HCT116 (cell line): ENCODE measurements at regions not wholly inside any gene's neighbourhood (a gene's known extent, or its start where the extent isn't known, plus 50 kb on each side); places are given as distances from the start of the nearest gene placed in this dataset.

Source experiments
- ATAC-seq: fragments of 200-7000 bp; cut with Tn5 transposase; 2 replicates; pipeline ENCODE4 v1.9.1; 2020; ENCODE audit warnings: mild to moderate bottlenecking, moderate library complexity
- BruUV-seq: library from RNA; stranded (reverse); fragments of 400-500 nt; replicated peaks from 2 replicates; lab custom pipeline; 2021; lab: Mats Ljungman, UMichigan
- CTCF ChIA-PET: fragments of 300-600 bp; sonication (Branson Sonifier 250); formaldehyde crosslinking; loops from one replicate; lab custom pipeline; 2021; ENCODE audit warnings: antibody characterized with exemption; lab: Charles Lee
- POLR2A ChIA-PET: fragments of 300-600, 350-600 bp; sonication (Branson Sonifier 250); formaldehyde crosslinking; loops from one replicate; lab custom pipeline; 2021; ENCODE audit warnings: antibody characterized with exemption; lab: Charles Lee
- RAD21 ChIA-PET, 2 experiments: fragments of 300-600 bp; sonication (Branson Sonifier 250); formaldehyde crosslinking; loops; one replicate each; lab custom pipeline; 2023; ENCODE audit warnings: low total read pairs in 2 of 2; ENCODE audit not compliant: uncharacterized antibody in 2 of 2, unreplicated experiment in 2 of 2, low non-redundant PET in 1 of 2; lab: Charles Lee
- DNase-seq: peaks from one replicate; pipeline ENCODE4 v3.0.0-alpha.2; 2010; ENCODE audit warnings: low read depth, low spot score
- H2AFZ ChIP-seq: fragments of 200-600 bp; shearing (Covaris generic), sonication (generic); 2 replicates; pipeline ENCODE4 v1.6.1; 2017; ENCODE audit warnings: low read depth, mixed run types, mixed read lengths, antibody characterized with exemption, low read length; ENCODE audit not compliant: poor library complexity, severe bottlenecking
- H3K27ac ChIP-seq: 2 replicates; pipeline ENCODE4 v1.5.1; 2012; ENCODE audit warnings: low read depth, low read length
- H3K27me3 ChIP-seq: fragments of 200-600 bp; sonication (generic); 2 replicates; pipeline ENCODE4 v1.6.1; 2016; ENCODE audit warnings: mixed run types, low read length, mixed read lengths; ENCODE audit not compliant: insufficient read depth
- H3K36me3 ChIP-seq, 2 experiments: fragments of 200-500 bp in 1 of 2; fragments of 200-600 bp in 1 of 2; sonication (Bioruptor generic) in 1 of 2; sonication (generic) in 1 of 2; 2 replicates each; pipeline versions ENCODE4 v1.5.1 to v1.6.1; 2014 to 2016; ENCODE audit warnings: low read length in 2 of 2, inconsistent platforms in 1 of 2, mixed read lengths in 1 of 2, mixed run types in 1 of 2; ENCODE audit not compliant: insufficient read depth in 2 of 2, control insufficient read depth in 1 of 2
- H3K4me1 ChIP-seq, 2 experiments: fragments of 200-600 bp in 1 of 2; sonication (generic) in 1 of 2; 2 replicates each; pipeline versions ENCODE4 v1.5.1 to v1.6.1; 2012 to 2017; ENCODE audit warnings: low read length in 2 of 2, inconsistent platforms in 1 of 2, mild to moderate bottlenecking in 1 of 2, mixed read lengths in 1 of 2, mixed run types in 1 of 2, moderate library complexity in 1 of 2; ENCODE audit not compliant: insufficient read depth in 2 of 2, control insufficient read depth in 1 of 2
- H3K4me2 ChIP-seq: fragments of 200-600 bp; sonication (generic); 2 replicates; pipeline ENCODE4 v1.6.1; 2017; ENCODE audit warnings: mixed run types, low read length, mixed read lengths
- H3K4me3 ChIP-seq, 2 experiments: fragments of 200-600 bp in 1 of 2; sonication (generic) in 1 of 2; replicated peaks in 1 of 2; 2 replicates each; pipeline ENCODE4 v1.5.1; 2011 to 2016; ENCODE audit warnings: low read length in 2 of 2, control low read depth in 1 of 2, low read depth in 1 of 2, mild to moderate bottlenecking in 1 of 2, mixed read lengths in 1 of 2, mixed run types in 1 of 2
- H3K79me2 ChIP-seq: fragments of 200-600 bp; sonication (generic); 2 replicates; pipeline ENCODE4 v1.6.1; 2017; ENCODE audit warnings: mild to moderate bottlenecking, mixed run types, low read length, moderate library complexity, mixed read lengths; ENCODE audit not compliant: insufficient read depth
- H3K9ac ChIP-seq: fragments of 200-600 bp; sonication (generic); 2 replicates; pipeline ENCODE4 v1.6.1; 2016; ENCODE audit warnings: low read length, mixed read lengths
- H3K9me2 ChIP-seq: fragments of 200-600 bp; sonication (generic), shearing (Covaris generic); 2 replicates; pipeline ENCODE4 v1.6.1; 2017; ENCODE audit warnings: mixed run types, mild to moderate bottlenecking, moderate library complexity; ENCODE audit not compliant: insufficient read depth
- H3K9me3 ChIP-seq, 2 experiments: fragments of 200-500 bp in 1 of 2; fragments of 200-600 bp in 1 of 2; sonication (Bioruptor generic) in 1 of 2; sonication (generic) in 1 of 2; 2 replicates each; pipeline ENCODE4 v1.6.1; 2014 to 2017; ENCODE audit warnings: low read length in 2 of 2, mixed read lengths in 2 of 2, inconsistent platforms in 1 of 2, low read depth in 1 of 2, mild to moderate bottlenecking in 1 of 2, mixed run types in 1 of 2, moderate library complexity in 1 of 2; ENCODE audit not compliant: control insufficient read depth in 1 of 2, insufficient read depth in 1 of 2
- H4K20me1 ChIP-seq: fragments of 200-600 bp; sonication (generic), shearing (Covaris generic); 2 replicates; pipeline ENCODE4 v1.6.1; 2017; ENCODE audit warnings: mixed run types, mild to moderate bottlenecking, moderate library complexity; ENCODE audit not compliant: insufficient read depth
- CBX3 ChIP-seq: IDR thresholded peaks from 2 replicates; pipeline ENCODE4 v1.6.1; 2012; ENCODE audit warnings: low read depth
- CEBPB ChIP-seq: IDR thresholded peaks from 2 replicates; pipeline ENCODE4 v1.6.1; 2012; ENCODE audit warnings: low read depth
- CTCF ChIP-seq, 3 experiments: fragments of 200-600 bp in 1 of 3; sonication (generic) in 1 of 3; IDR thresholded peaks in 2 of 3; conservative IDR thresholded peaks in 1 of 3; 2 replicates each; pipeline ENCODE4 v1.5.1; 2012 to 2017; ENCODE audit warnings: low read depth in 2 of 3, low read length in 2 of 3, antibody characterized with exemption in 1 of 3, borderline replicate concordance in 1 of 3, control low read depth in 1 of 3, mild to moderate bottlenecking in 1 of 3, mixed read lengths in 1 of 3, mixed run types in 1 of 3, moderate library complexity in 1 of 3; ENCODE audit not compliant: insufficient read depth in 1 of 3
- ELF1 ChIP-seq: IDR thresholded peaks from 2 replicates; pipeline ENCODE4 v1.6.1; 2012; ENCODE audit warnings: low read depth, borderline replicate concordance
- FOSL1 ChIP-seq: IDR thresholded peaks from 2 replicates; pipeline ENCODE4 v1.6.1; 2012; ENCODE audit warnings: low read depth
- JUND ChIP-seq: IDR thresholded peaks from 2 replicates; pipeline ENCODE4 v1.6.1; 2012
- POLR2A ChIP-seq: IDR thresholded peaks from 2 replicates; pipeline ENCODE4 v1.7.0; 2011; ENCODE audit warnings: borderline replicate concordance; ENCODE audit not compliant: insufficient read depth, insufficient read length; ENCODE audit errors: extremely low read depth
- POLR2AphosphoS5 ChIP-seq: IDR thresholded peaks from 2 replicates; pipeline ENCODE4 v1.6.1; 2011; ENCODE audit warnings: mild to moderate bottlenecking, low read depth, low read length, moderate library complexity
- RAD21 ChIP-seq: IDR thresholded peaks from 2 replicates; pipeline ENCODE4 v1.6.1; 2012; ENCODE audit warnings: low read depth, mild to moderate bottlenecking
- SP1 ChIP-seq: IDR thresholded peaks from 2 replicates; pipeline ENCODE4 v1.6.1; 2012; ENCODE audit warnings: low read depth
- SRF ChIP-seq: IDR thresholded peaks from 2 replicates; pipeline ENCODE4 v1.6.1; 2012; ENCODE audit warnings: low read depth
- TCF7L2 ChIP-seq: IDR thresholded peaks from 2 replicates; pipeline ENCODE4 v1.7.0; 2011; ENCODE audit warnings: borderline replicate concordance, inconsistent platforms; ENCODE audit not compliant: insufficient read depth, insufficient read length; ENCODE audit errors: extremely low read depth
- ZFX ChIP-seq: fragments of 450-650 bp; IDR thresholded peaks from 2 replicates; pipeline ENCODE4 v1.6.1; 2017
- ZNF274 ChIP-seq: fragments of 200-500 bp; sonication (Bioruptor generic); IDR thresholded peaks from 2 replicates; pipeline ENCODE4 v1.6.1; 2014; ENCODE audit warnings: mild to moderate bottlenecking, low read depth, low read length, inconsistent platforms
- intact Hi-C: fragments of 100-400 bp; cut with micrococcal nuclease; formaldehyde crosslinking; loops from 2 replicates; pipeline ENCODE4 v1.10.0; 2022
- TF ChIP-seq, protein P1 (sequence below): IDR thresholded peaks from 2 replicates; pipeline ENCODE4 v1.6.1; 2011; ENCODE audit warnings: mild to moderate bottlenecking, low read length, moderate library complexity; ENCODE audit not compliant: insufficient replicate concordance; ENCODE audit errors: extremely low read depth
- TF ChIP-seq, protein P2 (sequence below): IDR thresholded peaks from 2 replicates; pipeline ENCODE4 v1.6.1; 2012; ENCODE audit warnings: low read depth

DNA sequence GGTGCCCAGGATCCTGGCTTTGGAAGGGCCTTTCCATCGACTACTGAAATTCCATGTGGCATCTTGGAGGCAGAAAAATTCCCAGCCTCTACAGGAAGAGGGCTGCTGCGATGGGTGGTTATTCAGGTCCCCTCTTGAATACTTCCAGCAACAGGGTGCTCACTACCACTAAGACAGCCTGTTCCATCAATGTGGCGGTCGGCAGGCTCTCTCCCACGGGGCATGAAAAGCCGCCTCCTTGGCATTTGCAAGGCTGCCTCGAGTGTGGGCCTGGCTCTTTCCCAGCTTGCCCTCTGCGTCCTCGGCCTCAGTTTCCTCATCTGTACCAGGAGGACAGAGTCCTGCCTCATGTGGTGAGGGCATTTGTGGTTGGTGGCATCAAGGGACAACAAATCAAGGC lies 62.4 kb downstream of the ADRA2C start:
- intact Hi-C loops, result no loop called here
- no peak overlapping the region for H2AFZ ChIP-seq
- ATAC-seq (no peak), DNase-seq (no peak)
- H3K9me2 ChIP-seq, result no peaks in the 10 kb centered on the region
- BruUV-seq, result no TSS peak
- no peaks in the 10 kb centered on the region for H4K20me1 ChIP-seq
- peaks cover 2 to 9% of the 10 kb centered on the region in 2 experiments; a peak in 2 of 4 replicates for H3K4me1 ChIP-seq
- no peaks in the 10 kb centered on the region for H3K9me3 ChIP-seq
- ChIA-PET POLR2A (no interaction called here), RAD21 (no interaction called here), CTCF (no interaction called here)
- H3K4me2 ChIP-seq, result no peak overlapping the region
- no peak overlapping the region for H3K4me3 ChIP-seq
- H3K27ac ChIP-seq, result no peak overlapping the region
- H3K9ac ChIP-seq, result no peak overlapping the region
- TF ChIP-seq POLR2AphosphoS5, result no peak
- no peak for TF ChIP-seq ZNF274
- no peak for TF ChIP-seq CEBPB
- TF ChIP-seq ELF1, result no peak
- no peak for TF ChIP-seq ZFX
- TF ChIP-seq CBX3, result no peak
- no peak for TF ChIP-seq SRF
- TF ChIP-seq SP1, result no peak
- TF ChIP-seq RAD21, result no peak
- TF ChIP-seq, protein P1, sequence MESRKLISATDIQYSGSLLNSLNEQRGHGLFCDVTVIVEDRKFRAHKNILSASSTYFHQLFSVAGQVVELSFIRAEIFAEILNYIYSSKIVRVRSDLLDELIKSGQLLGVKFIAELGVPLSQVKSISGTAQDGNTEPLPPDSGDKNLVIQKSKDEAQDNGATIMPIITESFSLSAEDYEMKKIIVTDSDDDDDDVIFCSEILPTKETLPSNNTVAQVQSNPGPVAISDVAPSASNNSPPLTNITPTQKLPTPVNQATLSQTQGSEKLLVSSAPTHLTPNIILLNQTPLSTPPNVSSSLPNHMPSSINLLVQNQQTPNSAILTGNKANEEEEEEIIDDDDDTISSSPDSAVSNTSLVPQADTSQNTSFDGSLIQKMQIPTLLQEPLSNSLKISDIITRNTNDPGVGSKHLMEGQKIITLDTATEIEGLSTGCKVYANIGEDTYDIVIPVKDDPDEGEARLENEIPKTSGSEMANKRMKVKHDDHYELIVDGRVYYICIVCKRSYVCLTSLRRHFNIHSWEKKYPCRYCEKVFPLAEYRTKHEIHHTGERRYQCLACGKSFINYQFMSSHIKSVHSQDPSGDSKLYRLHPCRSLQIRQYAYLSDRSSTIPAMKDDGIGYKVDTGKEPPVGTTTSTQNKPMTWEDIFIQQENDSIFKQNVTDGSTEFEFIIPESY, result no peak
- no peak for TF ChIP-seq FOSL1
- no peak for TF ChIP-seq POLR2A
- TF ChIP-seq JUND, result no peak
- TF ChIP-seq CTCF (IDR thresholded peaks at IDR 0.05 in 2 of 3, conservative IDR thresholded peaks at IDR 0.05 in 1 of 3; ENCODE audit: borderline replicate concordance in 1 of 3, insufficient read depth in 1 of 3, low read depth in 2 of 3, low read length in 2 of 3), result no peak
- no peak for TF ChIP-seq TCF7L2
- TF ChIP-seq, protein P2, sequence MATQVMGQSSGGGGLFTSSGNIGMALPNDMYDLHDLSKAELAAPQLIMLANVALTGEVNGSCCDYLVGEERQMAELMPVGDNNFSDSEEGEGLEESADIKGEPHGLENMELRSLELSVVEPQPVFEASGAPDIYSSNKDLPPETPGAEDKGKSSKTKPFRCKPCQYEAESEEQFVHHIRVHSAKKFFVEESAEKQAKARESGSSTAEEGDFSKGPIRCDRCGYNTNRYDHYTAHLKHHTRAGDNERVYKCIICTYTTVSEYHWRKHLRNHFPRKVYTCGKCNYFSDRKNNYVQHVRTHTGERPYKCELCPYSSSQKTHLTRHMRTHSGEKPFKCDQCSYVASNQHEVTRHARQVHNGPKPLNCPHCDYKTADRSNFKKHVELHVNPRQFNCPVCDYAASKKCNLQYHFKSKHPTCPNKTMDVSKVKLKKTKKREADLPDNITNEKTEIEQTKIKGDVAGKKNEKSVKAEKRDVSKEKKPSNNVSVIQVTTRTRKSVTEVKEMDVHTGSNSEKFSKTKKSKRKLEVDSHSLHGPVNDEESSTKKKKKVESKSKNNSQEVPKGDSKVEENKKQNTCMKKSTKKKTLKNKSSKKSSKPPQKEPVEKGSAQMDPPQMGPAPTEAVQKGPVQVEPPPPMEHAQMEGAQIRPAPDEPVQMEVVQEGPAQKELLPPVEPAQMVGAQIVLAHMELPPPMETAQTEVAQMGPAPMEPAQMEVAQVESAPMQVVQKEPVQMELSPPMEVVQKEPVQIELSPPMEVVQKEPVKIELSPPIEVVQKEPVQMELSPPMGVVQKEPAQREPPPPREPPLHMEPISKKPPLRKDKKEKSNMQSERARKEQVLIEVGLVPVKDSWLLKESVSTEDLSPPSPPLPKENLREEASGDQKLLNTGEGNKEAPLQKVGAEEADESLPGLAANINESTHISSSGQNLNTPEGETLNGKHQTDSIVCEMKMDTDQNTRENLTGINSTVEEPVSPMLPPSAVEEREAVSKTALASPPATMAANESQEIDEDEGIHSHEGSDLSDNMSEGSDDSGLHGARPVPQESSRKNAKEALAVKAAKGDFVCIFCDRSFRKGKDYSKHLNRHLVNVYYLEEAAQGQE, result no peak
- no peaks in the 10 kb centered on the region for H3K79me2 ChIP-seq
- no peaks in the 10 kb centered on the region for H3K27me3 ChIP-seq
- H3K36me3 ChIP-seq, result no peaks in the 10 kb centered on the region
